Immature natural killer cell (primary cell): ENCODE measurements at regions not wholly inside any gene's neighbourhood (a gene's known extent, or its start where the extent isn't known, plus 50 kb on each side); places are given as distances from the start of the nearest gene placed in this dataset.
"Not testable (repeated sequence)": the region's sequence is repeated elsewhere in the genome, so short reads cannot be mapped to it uniquely, and the experiment has no call there.

Experiments
- DNase-seq, 3 donors: peaks; one replicate each; pipeline ENCODE4 v3.0.0; 2022; ENCODE audit warnings: mixed read lengths in 1 of 3
- H3K27ac Mint-ChIP-seq, 6 donors: one replicate each; pipeline ENCODE4 v1.8.0; 2020; ENCODE audit warnings: mixed read lengths in 6 of 6, mild to moderate bottlenecking in 5 of 6, inconsistent platforms in 4 of 6, moderate library complexity in 3 of 6
- H3K27me3 Mint-ChIP-seq, 3 donors: one replicate each; pipeline ENCODE4 v1.8.0; 2020 to 2021; ENCODE audit warnings: low read depth in 3 of 3, mild to moderate bottlenecking in 3 of 3, mixed read lengths in 3 of 3, moderate library complexity in 3 of 3, inconsistent platforms in 1 of 3
- H3K36me3 Mint-ChIP-seq, 3 donors: one replicate each; pipeline ENCODE4 v1.8.0; 2020; ENCODE audit warnings: mixed read lengths in 3 of 3, inconsistent platforms in 2 of 3, mild to moderate bottlenecking in 2 of 3
- H3K4me1 Mint-ChIP-seq, 2 donors: one replicate each; pipeline ENCODE4 v1.8.0; 2020; ENCODE audit warnings: inconsistent platforms in 2 of 2, mild to moderate bottlenecking in 2 of 2, mixed read lengths in 2 of 2, moderate library complexity in 1 of 2
- H3K4me3 Mint-ChIP-seq, 5 donors: one replicate each; pipeline ENCODE4 v1.8.0; 2020; ENCODE audit warnings: mild to moderate bottlenecking in 5 of 5, mixed read lengths in 5 of 5, inconsistent platforms in 3 of 5, moderate library complexity in 3 of 5
- H3K9me3 Mint-ChIP-seq, 6 donors: one replicate each; pipeline ENCODE4 v1.8.0; 2020; ENCODE audit warnings: mild to moderate bottlenecking in 6 of 6, mixed read lengths in 6 of 6, inconsistent platforms in 4 of 6, moderate library complexity in 3 of 6

DNA sequence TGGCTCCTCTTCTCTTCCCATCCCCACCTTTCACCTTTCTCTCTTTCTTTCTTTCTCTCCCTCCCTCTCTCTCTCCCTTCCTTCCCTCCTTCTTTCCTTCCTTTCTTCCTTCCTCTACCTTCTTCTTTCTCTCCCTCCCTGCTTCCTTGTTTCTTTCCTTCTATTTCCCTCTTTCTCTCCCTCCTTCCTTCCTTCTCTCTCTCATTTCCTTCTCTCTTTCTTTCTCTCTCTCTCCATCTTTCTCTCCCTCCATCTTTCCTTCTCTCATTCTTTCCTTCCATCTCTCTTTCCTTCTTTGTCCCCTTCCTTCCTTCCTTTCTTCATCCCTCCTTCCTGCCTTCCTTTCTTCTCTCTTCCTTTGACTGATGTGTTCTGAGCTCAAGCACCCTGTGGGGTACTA, 1467.0 kb upstream of the DEFB115 start:
- no peak for DNase-seq
- Mint-ChIP-seq H3K36me3 (peaks cover 0 to 11% (median 3%) of the 10 kb centered on the region in 3 donors), H3K27ac (no peak overlapping the region), H3K9me3 (peaks cover 30 to 81% (median 55%) of the 10 kb centered on the region in 6 donors), H3K27me3 (peaks cover 0 to 3% (median 2%) of the 10 kb centered on the region in 3 donors), H3K4me1 (no peaks in the 10 kb centered on the region), H3K4me3 (no peak overlapping the region)

DNA sequence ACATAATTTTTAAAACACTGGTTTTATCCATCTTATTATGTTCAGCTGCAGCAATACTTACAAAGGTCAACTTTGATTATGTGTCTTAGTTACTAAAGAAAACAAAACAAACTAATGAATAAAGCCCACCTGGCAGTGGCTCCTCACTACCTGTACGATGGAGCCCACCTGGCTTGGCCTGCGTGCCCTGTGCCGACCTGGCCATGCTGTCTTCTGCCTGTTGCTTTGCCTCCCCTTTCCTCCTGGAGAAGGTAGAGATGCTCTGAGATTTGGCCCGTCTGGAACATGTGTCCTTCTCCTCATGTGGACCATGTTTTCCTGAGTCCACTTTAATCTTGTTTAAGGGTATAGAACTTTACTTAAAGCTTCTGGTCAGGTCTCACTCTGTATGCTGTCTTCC, 1426.0 kb upstream of the DEFB115 start:
- not testable (repeated sequence) for DNase-seq, H3K4me3 Mint-ChIP-seq, H3K4me1 Mint-ChIP-seq, H3K36me3 Mint-ChIP-seq, H3K27ac Mint-ChIP-seq, H3K27me3 Mint-ChIP-seq
- H3K9me3 Mint-ChIP-seq = peaks cover 8 to 87% (median 45%) of the 10 kb centered on the region in 6 donors

DNA sequence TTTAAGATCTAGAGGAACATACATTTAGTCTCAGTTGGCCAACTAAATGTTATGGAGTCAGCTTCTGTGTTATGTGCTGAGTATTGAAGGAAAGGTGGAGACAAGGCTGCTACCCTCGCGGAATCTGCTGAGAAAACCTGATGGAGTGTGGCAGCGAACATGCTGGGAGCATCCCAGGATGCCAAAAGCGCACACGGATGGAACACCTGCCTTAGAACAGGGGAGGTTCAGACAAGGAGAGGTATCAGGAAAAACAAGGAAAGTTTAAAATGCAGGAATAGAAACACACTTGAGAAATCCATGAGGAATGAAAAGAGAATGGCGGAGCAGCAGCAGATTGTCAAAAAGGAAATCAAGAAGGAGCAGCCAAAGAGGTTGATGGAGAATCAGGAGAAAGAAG, 1389.5 kb upstream of the DEFB115 start:
- H3K4me3 Mint-ChIP-seq, H3K27me3 Mint-ChIP-seq, H3K4me1 Mint-ChIP-seq, H3K27ac Mint-ChIP-seq, H3K36me3 Mint-ChIP-seq, DNase-seq: not testable (repeated sequence)
- peaks cover 30 to 87% (median 56%) of the 10 kb centered on the region in 6 donors for H3K9me3 Mint-ChIP-seq

DNA sequence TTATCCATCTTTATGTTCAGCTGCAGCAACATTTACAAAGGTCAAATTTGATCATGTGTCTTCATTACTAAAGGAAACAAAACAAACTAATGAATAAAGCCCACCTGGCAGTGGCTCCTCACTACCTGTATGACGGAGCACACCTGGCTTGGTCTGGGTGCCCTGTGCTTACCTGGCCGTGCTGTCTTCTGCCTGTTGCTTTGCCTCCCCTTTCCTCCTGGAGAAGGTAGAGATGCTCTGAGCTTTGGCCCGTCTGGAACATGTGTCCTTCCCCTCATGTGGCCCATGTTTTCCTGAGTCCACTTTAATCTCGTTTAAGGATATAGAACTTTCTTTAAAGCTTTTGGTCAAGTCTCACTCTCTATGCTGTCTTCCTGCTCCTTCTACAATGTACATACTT, 1388.8 kb upstream of the DEFB115 start:
- not testable (repeated sequence) for H3K4me1 Mint-ChIP-seq, H3K36me3 Mint-ChIP-seq, H3K27ac Mint-ChIP-seq

DNA sequence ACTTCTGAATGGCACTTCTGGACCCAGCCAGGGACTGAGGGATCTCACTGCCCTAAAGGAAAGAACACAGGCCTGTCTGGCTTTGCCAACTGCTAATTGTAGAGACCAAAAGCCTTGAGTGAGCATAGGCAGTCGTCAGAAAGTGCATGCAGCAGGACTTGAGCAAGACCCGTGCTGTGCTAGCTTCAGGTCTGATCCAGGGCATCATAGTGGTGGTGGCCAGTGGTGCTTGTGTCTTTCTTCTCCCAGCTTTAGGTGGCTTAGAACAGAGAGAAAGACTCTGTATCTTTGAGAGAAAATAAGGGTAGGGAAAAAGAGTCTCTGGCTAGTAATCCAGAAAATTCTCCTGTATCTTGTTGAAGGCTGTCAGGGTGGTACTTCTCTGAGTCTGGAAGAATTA, 1385.6 kb upstream of the DEFB115 start:
- H3K9me3 Mint-ChIP-seq = peaks cover 42 to 88% (median 57%) of the 10 kb centered on the region in 6 donors
- not testable (repeated sequence) for H3K27ac Mint-ChIP-seq, DNase-seq, H3K36me3 Mint-ChIP-seq, H3K4me1 Mint-ChIP-seq, H3K4me3 Mint-ChIP-seq, H3K27me3 Mint-ChIP-seq

More for the DNA sequence above, 1388.8 kb upstream of the DEFB115 start:
- not testable (repeated sequence) for H3K4me3 Mint-ChIP-seq, DNase-seq, H3K27me3 Mint-ChIP-seq
- H3K9me3 Mint-ChIP-seq = peaks cover 33 to 87% (median 58%) of the 10 kb centered on the region in 6 donors

DNA sequence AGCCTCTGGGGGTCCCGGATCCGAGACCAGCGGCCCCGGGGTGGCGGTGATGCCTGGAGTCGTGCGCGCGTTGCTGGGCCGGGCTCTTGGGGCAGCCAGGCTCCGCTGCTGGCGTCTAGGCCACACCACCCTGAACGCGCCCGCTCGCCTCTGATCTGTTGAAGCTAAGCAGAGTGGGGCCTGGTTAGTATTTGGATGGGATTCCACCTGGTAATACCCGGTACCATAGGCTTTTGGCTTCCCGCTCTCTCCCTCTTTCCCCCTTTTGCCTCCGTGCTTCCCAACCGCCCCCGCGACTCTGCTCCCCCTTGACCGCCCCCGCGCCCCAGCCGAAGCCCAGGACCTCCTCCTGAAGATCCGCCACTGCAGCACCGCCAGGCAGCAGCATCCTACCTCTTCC, 1383.5 kb upstream of the DEFB115 start:
- DNase-seq = peak in 2 of 3 donors; percentile 2 to 22
- Mint-ChIP-seq H3K27me3 (peaks cover 0 to 7% (median 0%) of the 10 kb centered on the region in 3 donors), H3K36me3 (peaks cover 7 to 9% (median 9%) of the 10 kb centered on the region in 3 donors), H3K27ac (no peak overlapping the region), H3K9me3 (peaks cover 42 to 91% (median 61%) of the 10 kb centered on the region in 6 donors), H3K4me1 (peaks cover 0 to 1% of the 10 kb centered on the region in 2 donors), H3K4me3 (no peak overlapping the region)

DNA sequence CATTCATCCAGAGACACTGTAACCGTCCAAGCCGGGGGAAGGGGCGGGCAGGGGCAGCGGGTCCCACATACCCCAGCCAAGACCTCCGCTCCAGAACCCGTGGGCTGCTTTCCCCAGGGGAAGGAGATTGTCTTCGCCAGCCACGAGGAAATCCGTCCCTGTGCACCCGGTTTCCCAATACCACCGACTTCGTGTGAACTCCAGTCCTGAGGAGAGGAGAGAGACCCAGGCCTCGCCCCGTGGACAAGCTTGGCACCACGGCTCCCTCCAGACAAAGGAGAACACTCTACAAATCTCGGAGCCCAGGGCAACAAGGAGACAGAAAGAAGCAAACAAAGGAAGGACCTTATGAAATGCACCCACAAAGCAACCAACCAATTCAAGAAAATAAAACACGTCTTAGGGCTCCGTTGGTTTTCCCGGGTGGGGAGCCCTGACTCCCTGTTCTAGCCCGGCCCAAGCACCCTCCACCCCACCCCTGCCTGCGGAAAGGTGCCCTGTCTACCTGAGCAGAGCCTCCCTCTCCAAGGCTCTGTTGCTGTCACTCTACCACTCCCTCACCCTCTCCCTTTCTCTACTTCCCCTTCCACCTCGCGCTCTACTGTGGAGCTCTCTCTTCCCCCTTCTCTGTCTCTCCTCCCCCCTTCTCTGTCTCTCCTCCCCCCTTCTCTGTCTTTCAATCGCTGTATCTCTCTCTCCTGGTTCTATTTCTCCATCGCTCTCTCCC, 1382.8 kb upstream of the DEFB115 start:
- Mint-ChIP-seq H3K9me3 (peaks cover 39 to 90% (median 58%) of the 10 kb centered on the region in 6 donors), H3K27ac (no peak overlapping the region), H3K36me3 (peaks cover 7 to 9% (median 9%) of the 10 kb centered on the region in 3 donors), H3K4me1 (peaks cover 0 to 1% of the 10 kb centered on the region in 2 donors), H3K4me3 (no peak overlapping the region), H3K27me3 (peaks cover 0 to 7% (median 0%) of the 10 kb centered on the region in 3 donors)
- no peak for DNase-seq

DNA sequence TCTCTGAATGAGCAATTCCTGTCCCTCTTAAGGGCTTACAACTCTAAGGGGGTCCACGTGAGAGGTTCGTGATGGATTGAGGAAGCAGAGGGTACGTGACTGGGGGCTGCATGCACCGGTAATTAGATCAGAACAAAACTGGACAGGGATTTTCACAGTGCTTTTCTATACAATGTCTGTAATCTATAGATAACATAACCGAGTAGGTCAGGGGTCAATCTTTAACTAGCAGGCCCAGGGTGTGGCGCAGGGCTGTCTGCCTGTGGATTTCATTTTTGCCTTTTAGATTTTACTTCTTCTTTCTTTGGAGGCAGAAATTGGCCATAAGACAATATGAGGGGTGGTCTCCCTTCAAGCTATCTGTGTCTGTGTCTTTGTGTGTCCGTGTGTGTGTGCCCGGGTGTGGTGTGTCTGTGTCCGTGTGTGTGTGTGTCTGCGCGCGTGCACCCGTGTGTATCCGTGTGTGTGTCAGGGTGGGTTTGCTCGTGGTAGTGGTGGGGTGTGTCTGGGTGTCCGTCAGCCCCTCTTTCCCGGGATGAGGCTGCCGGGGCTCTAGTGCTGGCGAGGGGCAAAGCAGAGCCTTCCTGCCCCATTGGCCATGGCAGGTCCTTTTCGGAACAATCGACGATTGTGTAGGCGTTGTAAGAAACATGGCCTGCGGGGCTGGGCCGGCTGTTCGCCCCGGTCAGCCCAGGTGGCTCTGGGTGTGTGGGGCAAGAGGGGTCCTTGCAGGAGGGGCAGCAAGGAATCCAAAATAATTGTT, 1382.0 kb upstream of the DEFB115 start:
- H3K36me3 Mint-ChIP-seq, H3K27ac Mint-ChIP-seq, H3K27me3 Mint-ChIP-seq, H3K4me1 Mint-ChIP-seq, H3K4me3 Mint-ChIP-seq, DNase-seq: not testable (repeated sequence)
- peaks cover 39 to 87% (median 55%) of the 10 kb centered on the region in 6 donors for H3K9me3 Mint-ChIP-seq

DNA sequence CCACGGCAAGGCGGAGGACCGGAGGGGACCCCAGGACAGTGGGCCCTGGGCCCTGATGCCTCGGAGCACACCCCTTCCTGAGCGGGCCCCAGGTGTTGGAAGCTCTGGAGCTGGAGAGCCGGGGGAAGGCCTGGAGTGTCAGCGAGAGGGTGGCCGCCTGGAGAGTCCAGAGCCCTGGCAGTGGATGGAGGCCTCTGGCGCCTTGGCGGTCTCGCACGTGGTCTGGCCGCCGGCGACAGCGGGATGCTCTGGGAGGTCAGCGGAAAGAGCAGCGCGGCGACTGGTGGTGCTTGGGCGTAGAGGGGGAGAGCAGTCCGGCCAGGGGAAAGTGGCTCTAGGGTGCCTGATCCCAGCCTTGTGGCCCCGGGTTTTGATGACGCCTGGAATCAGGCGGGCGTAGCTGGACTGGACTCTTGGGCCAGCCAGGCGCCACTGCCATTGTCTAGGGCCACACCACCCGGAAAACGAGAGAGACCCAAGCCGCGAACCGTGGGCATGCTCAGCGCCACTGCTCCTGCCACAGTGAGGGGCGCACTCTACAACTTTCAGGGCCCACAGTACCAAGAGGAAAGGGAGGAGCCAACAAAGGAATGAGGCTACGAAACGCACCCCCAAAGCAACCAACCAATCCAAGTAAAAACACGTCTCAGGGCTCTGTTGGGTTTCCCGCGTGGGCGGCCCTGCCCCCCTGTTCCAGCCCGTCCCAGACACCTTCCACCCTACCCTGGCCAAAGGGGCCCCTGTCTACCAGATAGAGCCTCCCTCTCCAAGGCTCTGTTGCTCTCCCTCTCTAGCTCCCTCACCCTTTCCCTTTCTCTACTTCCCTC, 1381.2 kb upstream of the DEFB115 start:
- H3K27me3 Mint-ChIP-seq, DNase-seq, H3K4me3 Mint-ChIP-seq, H3K27ac Mint-ChIP-seq, H3K36me3 Mint-ChIP-seq, H3K4me1 Mint-ChIP-seq: not testable (repeated sequence)
- peaks cover 33 to 84% (median 58%) of the 10 kb centered on the region in 6 donors for H3K9me3 Mint-ChIP-seq

DNA sequence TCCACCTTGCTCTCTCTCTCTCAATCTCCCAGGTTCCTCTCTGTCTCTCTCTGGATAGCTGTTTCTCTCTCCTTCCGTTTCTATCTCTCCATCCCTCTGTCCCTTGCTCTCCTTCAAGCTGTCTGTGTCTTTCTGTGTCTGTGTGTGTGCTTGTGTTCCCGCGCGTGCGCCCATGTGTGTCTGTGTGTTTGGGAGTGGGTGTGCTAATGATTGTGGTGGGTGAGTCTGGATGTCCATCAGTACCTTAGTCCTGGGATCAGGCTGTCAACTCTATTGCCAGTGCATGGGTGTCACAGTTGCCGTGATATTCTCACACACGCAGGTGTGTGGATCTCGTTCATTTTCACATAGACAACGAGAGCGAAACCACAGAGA, 1380.6 kb upstream of the DEFB115 start:
- Mint-ChIP-seq H3K4me3 (no peak overlapping the region), H3K36me3 (peaks cover 7 to 9% (median 9%) of the 10 kb centered on the region in 3 donors), H3K27ac (no peak overlapping the region), H3K27me3 (peaks cover 0 to 7% (median 0%) of the 10 kb centered on the region in 3 donors), H3K4me1 (peaks cover 0 to 1% of the 10 kb centered on the region in 2 donors), H3K9me3 (peaks cover 32 to 79% (median 55%) of the 10 kb centered on the region in 6 donors)
- no peak for DNase-seq

DNA sequence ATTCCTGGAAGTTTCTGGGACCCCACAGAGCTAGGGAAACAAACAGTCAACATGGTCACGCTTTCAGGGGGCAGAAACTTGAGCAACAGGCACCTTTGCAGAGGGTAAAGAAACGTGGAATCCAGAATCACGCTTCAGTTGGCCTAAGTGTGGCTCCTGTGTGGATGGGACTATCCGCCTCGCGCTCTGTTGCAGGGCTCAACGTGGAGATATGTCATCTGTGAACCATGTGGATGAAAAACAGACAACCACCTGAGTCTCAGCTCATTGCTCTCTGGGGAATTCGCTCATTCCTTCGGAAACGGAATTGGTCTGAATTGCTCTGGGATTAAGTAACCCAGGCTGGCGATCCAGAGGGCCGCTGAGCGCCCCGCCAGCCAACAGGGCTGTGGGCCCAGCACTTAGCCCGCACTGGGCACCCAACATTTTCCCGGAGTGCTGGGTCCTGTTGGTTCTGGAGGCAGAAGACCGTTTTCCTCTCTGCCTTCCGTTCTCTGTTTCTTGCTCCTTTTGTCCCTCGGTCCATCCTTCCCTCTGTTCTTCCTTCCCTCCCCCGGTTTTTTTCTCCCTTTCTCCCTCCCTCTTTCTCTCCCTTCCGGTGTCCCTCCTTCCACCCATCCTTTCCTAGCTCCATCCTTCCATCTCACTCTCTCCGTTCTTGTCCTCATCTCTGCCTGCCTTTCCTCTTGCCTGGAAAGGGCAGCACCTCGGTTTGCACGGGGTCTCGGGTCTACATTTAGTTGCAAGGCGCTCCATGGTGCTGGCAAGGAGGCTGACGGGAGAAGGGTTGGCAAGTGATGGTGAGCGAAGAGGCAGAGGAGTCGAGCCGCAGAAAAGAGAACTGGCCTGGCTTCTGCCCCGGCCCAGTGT, 1379.8 kb upstream of the DEFB115 start:
- Mint-ChIP-seq H3K36me3 (peaks cover 9 to 14% (median 9%) of the 10 kb centered on the region in 3 donors), H3K4me3 (peak overlapping the region in 3 of 5 donors; percentile 19 to 65 (median 58)), H3K9me3 (peaks cover 37 to 80% (median 61%) of the 10 kb centered on the region in 6 donors)
- not testable (repeated sequence) for DNase-seq, H3K27ac Mint-ChIP-seq, H3K27me3 Mint-ChIP-seq, H3K4me1 Mint-ChIP-seq

DNA sequence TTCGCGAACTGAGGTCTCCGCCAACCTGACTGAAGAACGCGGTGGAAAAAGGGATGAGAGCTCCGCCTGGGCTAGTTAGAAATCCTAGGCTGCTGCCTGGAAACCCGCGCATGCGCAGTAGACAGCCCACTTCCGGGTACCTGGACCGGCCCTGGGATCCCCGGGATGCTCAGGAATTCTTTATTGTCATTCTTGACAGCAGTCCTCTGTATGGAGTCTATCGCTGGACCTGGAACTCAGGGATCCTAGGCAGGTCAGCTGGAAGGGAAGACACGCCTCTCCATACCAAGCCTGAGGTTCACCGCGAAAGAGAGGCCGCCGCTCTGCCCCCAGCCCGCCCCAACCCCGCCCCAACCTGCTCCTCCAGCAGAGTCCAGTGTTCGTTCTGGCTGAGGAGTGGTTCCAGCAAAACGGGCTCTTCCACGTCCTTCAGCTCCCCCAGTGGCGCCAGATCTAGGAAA, 1379.2 kb upstream of the DEFB115 start:
- H3K9me3 Mint-ChIP-seq = peaks cover 30 to 78% (median 55%) of the 10 kb centered on the region in 6 donors
- peaks cover 9 to 14% (median 9%) of the 10 kb centered on the region in 3 donors for H3K36me3 Mint-ChIP-seq
- no peak for DNase-seq
- peaks cover 0 to 7% (median 0%) of the 10 kb centered on the region in 3 donors for H3K27me3 Mint-ChIP-seq
- H3K4me1 Mint-ChIP-seq = peaks cover 0 to 1% of the 10 kb centered on the region in 2 donors
- no peak overlapping the region for H3K27ac Mint-ChIP-seq
- peak overlapping the region in 3 of 5 donors; percentile 19 to 72 (median 65) for H3K4me3 Mint-ChIP-seq
